ENCODE measurements at regions not wholly inside any gene's neighbourhood (a gene's known extent, or its start where the extent isn't known, plus 50 kb on each side); places are given as distances from the start of the nearest gene placed in this dataset.

DNA sequence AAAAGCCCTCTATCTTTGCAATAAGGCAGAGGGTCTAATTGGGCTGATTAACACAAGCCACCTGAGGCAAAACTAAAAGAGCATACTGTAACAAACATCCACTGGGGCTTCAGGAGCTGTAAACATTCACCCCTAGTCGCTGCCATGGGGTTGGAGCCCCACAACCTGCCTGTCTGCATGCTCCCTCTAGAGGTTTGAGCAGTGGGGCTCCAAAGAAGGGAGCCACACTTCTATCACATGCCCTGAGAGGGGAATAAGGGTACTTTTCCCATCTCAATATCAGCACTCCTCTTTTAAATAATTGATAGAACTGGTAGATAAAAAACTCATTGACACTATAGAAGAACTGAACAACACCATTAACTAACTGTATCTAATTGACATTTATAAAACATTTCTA lies 130.1 kb upstream of the COX10 start:
- TF ChIP-seq MAX (IDR thresholded peaks at IDR 0.05), result no peak
- TF ChIP-seq CREB1 (IDR thresholded peaks at IDR 0.05; ENCODE audit: low read depth), result no peak
- TF ChIP-seq YY1 (IDR thresholded peaks at IDR 0.05; ENCODE audit: low read depth), result no peak
- TF ChIP-seq CEBPB (IDR thresholded peaks at IDR 0.05), result no peak
